Middle frontal gyrus (tissue), 1 donor: ENCODE measurements at regions not wholly inside any gene's neighbourhood (a gene's known extent, or its start where the extent isn't known, plus 50 kb on each side); places are given as distances from the start of the nearest gene placed in this dataset.
"Not testable (repeated sequence)": the region's sequence is repeated elsewhere in the genome, so short reads cannot be mapped to it uniquely, and the experiment has no call there.

Source experiments
- DNase-seq: peaks from one replicate; pipeline ENCODE4 v3.0.0-alpha.2; 2015; ENCODE audit warnings: low spot score; ENCODE audit errors: extremely low spot score

DNA sequence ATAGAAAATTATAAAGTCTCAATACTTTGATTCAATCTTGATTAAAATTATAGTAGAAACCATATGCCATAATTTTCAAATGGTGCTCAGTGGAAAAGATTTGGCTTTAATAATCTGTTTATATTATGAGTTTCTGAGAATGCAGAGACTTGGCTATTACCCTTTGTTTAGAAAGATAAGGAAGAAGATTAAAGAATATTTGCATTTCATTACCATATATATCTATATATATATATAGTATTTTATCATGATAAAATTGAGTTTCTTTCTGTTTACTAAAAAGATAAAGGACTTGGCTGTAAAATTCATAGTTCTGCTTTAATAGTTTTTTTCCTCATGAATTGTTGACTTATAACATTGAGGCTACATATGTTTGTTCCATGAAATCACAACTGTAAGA lies 679.3 kb upstream of the MAP3K7 start:
- DNase-seq: no peak

DNA sequence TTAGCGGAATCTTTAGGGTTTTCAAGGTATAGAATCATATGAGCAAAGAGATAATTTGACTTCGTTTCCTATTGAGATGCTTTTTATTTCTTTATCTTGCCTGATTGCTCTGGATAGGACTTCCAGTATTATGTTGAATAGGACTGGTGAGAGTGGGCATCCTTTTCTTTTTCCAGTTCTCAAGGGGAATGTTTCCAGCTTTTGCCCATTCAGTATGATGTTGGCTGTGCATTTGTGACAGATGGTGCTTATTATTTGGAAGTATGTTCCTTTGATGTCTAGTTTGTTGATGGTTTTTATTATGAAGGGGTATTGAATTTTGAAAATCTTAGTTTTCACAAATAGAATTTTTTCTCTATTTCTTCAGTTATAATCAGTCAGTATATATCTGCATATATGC lies 656.6 kb upstream of the MAP3K7 start:
- no peak for DNase-seq

DNA sequence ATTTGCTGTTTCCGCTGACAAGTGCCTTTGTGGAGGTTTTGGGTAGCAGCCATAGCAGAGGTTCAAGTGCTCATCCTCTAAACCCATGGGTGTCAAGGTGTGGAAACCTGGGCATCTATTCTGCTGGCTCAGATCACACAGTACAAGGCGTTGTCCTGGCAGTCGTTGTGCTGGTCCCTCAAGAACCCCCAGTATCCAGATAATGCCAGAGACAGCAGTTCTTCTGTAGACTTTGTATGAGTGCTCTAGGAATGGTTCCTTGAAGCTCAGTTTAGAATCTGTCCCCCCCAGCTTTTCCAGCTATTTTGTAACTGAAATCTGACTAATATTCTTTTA lies 655.7 kb upstream of the MAP3K7 start:
- DNase-seq: no peak

- no peak for DNase-seq
These were observed 655.2 kb upstream of the MAP3K7 start for GRCh38 chr6:91241946-91242613.

DNA sequence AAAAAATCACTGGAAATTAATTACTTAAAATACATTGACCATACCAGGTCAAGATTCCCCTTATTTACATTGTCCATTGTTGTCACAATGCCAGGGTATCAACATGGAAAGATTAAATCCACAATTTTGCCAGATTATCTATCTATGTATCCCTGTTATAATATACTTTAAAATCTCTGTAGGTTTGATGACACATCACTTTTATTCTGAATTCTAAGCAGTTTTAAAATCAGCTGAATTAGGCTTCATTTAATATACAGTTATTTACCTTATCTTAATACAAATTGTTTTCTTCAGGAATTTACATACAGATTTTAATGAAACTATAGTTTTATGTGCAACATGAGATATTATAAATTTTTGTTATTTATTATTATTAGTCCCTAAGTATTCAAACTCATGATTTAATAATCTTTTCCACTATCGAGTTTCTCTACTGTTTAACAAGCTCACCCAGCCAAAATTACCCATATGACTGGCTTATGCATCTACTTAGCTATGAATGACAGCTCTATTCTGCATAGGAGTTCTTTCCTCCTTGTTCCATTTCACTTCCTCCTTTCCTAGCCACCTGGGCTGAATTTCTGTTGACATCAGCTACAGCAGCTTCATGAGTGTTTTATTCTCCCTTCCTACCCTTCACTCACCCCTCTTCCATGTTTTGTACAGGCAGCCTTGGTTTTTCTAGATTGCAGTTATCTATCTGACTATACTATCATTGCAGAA lies 654.2 kb upstream of the MAP3K7 start:
- DNase-seq: no peak

DNA sequence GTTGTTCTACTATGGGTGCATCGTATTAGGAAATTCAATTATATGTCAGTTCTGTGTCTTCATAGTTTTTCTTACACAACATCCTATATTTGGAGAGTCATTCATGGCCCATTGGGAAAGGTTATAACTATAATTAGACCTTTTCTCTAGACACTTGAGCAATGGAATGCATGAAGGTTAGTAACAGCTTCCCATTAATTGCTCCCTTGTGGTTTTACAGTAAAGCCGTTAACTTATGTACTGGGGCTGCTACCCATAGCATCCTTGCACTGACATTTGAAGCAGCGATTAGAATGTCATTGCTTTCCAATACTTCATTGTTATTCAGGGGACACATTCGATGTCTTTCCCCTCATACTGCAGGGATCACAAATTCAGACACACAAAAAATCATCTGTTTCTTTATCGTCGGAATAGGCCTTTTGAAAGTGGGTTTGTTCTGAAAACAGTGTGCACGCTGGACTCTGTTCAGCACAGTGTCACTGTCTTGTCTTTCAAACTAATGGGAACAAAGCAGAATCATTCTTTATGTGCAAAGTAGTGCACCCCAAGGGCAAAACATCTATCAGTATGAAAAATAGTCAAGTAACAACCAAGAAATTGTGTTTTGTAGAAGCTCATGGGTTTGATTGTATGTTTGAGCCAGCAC lies 634.3 kb upstream of the MAP3K7 start:
- no peak for DNase-seq

- no peak for DNase-seq
These were observed 626.5 kb upstream of the MAP3K7 start for GRCh38 chr6:91213229-91213901.

DNA sequence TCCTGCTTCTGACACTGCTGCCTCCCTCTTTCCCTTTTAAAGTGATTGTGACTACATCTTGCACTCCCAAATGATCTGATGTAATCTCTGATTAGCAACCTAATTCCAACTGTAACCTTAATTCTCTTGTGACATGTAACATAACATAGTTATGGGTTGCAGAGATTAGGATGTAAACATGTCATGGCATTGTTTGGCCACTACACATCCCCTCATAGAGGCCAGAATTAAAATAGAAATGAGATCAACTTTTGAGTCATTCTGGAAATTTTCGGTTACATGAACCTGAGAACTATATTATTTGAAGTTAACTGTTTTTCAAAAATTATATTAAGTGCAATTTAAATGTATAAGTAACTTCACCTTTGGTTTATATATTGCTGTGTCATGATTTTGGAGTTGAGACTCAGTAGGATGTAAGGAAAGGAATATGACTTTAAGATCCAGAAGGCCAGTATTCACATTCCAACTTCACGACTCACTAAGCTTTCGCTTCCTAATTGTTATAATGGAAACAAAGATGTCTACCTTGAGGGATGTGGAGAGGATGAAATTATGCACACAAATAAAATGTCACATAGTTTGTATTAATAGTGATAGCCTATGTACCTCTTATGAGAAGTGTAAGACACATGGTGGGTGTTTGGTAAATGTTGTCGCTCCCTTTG lies 611.9 kb upstream of the MAP3K7 start:
- DNase-seq: no peak

- no peak for DNase-seq
These were observed 609.9 kb upstream of the MAP3K7 start for GRCh38 chr6:91196729-91197128.

DNA sequence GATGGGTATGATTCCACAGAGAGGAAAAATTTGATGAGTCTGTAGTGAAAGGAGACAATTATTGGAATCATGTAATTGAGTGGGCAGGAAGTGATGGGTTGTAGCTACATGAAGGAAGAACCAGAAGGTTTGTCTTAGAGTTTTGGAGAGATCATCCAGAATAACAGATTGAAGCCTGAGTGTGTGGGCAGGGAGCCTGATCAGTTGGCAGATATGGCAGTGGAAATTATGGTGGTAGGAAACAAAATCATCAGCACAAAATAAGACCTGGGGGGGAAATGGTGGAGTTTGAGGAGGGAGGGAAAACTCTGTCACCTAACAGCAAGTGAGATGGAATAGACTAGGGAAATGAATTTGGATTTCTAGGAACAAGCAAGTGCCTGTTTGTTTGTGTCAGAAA lies 606.6 kb upstream of the MAP3K7 start:
- no peak for DNase-seq

GRCh38 chr6:91190041-91190440 lies 603.2 kb upstream of the MAP3K7 start:
- DNase-seq: not testable (repeated sequence)

GRCh38 chr6:91185072-91185471 lies 598.2 kb upstream of the MAP3K7 start:
- DNase-seq: no peak

GRCh38 chr6:91181416-91181815 lies 594.5 kb upstream of the MAP3K7 start:
- no peak for DNase-seq

GRCh38 chr6:91173651-91174050 lies 586.8 kb upstream of the MAP3K7 start:
- no peak for DNase-seq

- no peak for DNase-seq
These were observed 586.3 kb upstream of the MAP3K7 start for GRCh38 chr6:91173186-91173585.

GRCh38 chr6:91171754-91172462 lies 585.0 kb upstream of the MAP3K7 start:
- no peak for DNase-seq

DNA sequence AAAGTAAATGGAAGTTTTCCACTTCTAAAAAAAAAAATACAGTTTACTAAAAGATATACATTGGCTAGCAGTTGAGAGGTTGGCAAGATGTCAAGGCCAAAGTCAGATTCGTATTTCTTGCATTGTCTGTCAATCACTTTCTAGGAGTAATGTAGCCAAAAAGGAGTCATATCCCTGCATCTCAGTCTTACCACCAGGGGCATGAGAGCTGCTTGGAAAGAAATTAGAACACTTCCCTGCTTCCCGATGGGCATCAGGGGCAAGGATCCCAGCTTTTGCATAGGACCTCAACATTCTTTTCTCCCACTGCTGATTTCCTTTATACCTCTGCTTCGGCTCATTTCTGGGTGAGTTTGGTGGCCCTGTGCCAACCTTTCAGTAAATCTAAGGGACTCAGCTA lies 581.0 kb upstream of the MAP3K7 start:
- DNase-seq: no peak

DNA sequence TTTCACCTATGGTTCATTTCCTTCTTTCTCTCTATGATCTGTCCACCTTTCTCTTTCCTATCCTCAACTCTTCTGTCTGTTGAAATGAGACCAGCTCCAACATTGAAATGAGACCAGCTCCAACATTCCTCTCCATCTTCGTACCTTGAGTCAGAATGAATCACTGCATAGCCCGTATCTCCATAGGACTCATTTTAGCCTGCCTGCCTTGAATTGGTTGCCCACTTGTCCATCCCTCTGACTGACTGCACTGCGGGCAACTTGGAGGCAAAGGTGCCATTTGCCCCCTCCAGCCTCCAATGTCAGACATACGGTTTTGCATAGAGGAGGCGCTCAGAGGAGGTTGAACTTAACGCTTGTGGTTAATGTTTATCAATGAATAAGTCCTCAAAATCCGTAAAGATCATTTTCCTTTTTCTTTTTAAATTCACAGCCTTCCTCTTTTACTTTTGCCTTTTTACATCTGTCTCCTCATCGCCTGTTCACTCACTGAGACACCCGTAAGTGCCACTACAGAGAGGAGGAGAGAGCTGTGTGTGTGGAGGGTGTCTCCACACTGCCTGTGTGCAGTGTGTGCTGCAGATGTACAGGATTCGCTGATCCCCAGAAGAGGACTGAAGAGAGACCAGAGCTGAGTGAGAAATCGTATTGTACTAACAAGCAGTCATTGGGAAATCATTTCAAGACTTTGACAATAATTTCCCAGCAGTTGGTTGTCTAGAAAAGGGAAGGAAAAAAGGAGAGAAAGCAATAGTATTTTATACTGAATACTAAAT lies 579.6 kb upstream of the MAP3K7 start:
- DNase-seq: no peak

DNA sequence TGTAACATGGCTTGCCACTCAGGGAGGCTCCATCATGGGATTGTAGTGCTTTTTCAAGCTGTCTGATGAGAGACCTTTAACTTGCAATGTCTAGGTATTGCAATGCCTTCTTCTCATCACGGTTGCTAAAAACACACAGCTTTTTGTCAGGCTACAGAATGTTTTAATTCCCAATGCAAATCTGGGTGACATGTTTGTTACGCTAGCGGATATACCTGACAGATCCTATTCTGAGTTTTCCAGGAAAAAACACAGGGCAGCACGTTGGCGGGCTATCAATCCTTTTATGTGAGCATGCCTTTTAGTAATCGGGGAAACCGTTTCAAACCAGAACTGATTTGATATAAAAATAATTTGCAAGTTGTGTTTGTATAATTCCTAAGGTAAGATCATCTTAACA lies 577.2 kb upstream of the MAP3K7 start:
- DNase-seq: no peak

DNA sequence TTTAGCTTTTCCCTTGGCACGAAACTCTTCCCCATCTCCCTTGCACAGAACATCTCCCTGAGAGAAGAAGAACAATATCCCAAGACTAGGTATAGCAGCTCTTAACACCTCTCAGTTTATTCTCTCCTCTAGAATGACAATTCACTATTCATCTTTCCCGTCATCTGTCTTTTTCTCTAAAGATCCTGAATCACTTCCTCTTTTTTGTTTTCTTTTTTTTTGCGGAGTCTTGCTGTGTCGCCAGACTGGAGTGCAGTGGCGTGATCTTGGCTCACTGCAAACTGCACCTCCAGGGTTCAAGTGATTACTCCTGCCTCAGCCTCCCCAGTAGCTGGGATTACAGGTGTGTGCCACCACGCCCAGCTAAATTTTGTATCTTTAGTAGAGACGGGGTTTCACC lies 574.4 kb upstream of the MAP3K7 start:
- DNase-seq: no peak
